ENCODE measurements at regions not wholly inside any gene's neighbourhood (a gene's known extent, or its start where the extent isn't known, plus 50 kb on each side); places are given as distances from the start of the nearest gene placed in this dataset.
"Not testable (repeated sequence)": the region's sequence is repeated elsewhere in the genome, so short reads cannot be mapped to it uniquely, and the experiment has no call there.

DNA sequence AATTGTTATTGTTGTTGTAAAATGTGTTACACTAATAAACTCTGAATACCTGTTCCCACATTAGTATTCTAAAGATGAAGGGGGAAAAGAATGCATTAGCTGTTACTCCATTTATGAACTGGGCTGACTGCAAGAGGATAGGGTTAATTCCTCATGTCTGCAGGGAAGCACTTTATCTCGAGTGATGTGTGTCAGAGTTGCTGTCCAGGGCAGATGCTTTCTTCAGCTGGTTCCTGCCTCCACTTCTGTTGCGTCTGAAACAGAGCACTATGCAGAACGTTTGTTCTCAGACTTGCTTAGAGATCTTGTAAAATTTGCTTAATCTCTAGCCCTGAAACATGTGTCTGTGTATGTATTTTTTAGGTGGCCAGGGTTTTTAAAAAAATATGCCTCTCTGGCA, 318.8 kb downstream of the SPRY2 start:
- DNase-seq, result no peak

DNA sequence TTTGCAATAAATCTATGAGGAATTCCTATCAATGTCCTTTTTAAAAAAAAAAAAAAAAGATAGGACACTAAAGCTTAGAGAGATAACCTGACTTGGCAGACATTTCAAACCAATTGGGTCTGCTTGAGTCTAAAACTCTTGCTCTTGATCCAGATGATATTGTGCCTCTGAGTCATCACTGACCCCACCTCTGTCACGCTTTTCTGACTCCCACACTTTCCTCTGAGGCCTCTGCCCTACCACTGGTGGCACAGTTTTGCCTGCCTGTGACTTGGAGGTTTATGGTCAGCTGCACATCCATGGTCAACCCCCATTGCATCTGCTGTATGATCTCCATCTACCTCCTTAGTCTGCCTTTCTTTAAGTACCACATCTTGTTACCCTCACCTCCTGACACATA, 328.7 kb downstream of the SPRY2 start:
- DNase-seq, result no peak

DNA sequence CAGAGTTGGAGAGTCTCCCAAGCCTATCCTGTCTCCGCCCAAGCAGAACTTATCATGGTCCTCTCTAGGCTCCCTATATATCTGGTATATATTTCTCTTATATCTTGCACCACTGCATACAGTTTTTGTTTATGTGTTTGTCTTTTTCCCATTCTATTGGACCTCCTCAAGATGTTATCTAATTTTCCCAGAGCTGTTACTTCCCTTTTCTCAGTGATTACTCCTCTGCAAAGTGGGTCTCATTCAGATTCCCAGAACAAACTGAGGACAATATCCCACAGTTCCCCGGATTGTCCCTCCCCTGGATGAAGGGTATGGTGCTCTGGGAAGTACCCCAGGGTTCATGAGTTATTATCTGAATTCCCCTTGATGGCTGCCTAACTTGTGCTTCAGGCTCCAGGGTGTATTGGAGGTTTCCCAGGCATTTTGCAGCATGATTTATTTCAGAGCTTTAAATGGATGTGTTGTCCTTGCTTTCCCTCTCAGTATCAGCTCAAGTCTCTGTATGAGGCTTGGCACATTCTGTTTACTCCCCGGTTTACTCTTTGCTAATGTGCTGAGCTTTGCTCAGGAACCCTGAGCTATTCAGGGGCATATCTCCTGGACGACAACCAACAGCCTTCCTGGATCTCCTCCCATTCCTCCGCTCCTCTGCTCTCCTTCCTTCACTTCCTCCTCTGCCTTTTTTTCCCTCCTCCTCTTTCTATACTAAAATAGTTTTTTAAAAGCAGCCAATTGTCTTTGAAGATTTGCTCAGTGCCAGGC, 329.3 kb downstream of the SPRY2 start:
- no peak for DNase-seq

GRCh38 chr13:80010846-80011245, 330.1 kb downstream of the SPRY2 start:
- no peak for DNase-seq

DNA sequence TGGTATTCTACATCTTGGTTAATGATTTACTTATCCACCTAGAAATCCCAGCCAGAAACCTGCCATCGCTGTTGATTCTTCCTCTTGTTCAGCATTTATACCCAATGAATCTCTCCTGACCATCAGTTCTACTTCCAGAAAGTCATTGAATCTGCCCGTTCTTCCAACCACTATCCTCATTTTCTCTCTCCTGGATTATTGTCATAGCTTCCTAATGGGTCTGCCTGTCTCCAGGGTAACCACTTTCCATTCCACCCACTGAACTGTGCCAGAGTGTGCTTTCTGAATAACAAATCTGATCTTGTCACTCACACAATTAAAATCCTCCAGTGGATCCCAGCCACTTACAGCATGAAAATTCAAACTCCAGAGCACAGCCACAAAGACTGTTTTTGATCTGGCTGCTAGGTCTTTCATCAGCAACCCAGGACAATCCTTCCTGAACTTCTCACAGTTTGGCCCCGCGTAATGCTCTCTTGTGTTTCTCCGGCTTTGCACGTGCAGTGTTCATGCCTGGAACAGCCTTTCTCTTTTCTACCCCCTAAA, 330.6 kb downstream of the SPRY2 start:
- no peak for DNase-seq

GRCh38 chr13:80009760-80010159, 331.2 kb downstream of the SPRY2 start:
- DNase-seq, result no peak

DNA sequence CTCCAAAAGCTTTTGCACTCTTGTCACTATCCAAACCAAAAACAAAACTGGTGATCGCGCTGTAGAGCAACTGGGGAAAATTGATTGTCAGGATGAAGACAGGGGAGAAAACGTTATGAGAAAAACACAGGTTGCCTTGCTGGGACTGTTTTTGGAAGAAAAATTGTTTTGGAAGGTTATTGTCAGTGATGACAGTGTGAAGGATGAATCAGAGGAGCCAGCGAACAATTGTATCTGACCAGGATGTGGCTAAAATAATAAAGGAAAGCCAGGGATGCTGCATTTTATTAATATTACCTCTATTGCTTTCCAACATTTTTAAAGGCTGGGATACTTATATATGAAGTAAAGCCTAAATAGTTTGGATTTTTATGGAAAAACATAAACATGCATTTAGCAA, 334.0 kb downstream of the SPRY2 start:
- DNase-seq, result no peak

GRCh38 chr13:80001510-80001842, 339.4 kb downstream of the SPRY2 start:
- DNase-seq, result no peak

GRCh38 chr13:80000684-80001509, 340.0 kb downstream of the SPRY2 start:
- no peak for DNase-seq

DNA sequence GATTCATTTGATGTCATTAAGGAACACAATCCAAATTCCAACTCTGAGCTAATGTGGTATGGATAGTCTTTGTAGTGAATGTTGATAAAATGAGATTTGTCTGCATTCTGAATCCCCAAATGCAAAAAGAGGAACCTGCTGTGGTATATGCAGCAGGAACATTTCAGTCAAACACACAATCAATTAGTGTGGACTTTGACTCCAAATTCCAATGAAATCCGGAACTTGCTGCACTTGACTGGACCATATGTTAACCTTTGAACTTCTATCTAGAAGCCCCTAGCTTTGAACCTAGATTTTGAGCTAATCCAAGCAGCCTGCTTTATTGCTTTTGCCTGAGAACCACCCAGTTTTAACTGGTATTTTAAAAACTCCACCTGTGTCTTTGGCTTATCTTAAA, 341.3 kb downstream of the SPRY2 start:
- DNase-seq, result no peak

DNA sequence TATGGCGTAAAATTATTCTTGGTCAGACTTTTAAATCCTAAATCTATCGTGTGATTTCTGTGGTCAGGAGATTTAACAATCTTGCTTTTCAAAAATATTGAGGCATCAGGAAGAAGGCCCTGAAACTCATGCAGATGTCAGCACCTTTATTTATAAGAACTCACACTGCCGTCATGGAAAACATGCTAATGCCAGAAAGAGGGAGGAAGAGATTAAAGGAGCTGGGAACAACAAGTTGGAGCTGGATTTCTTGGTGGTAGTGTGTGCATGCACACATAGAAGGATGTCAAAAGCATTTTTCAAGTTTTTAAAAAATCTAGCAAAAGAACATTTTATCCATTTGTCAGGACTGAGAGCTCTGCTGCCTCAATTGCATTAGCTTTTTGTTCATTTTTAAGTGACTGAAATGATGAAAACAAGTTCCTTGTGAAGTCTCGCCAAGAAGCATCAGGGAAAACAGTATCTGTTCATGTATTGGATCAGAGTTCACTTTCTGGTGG, 342.5 kb downstream of the SPRY2 start:
- no peak for DNase-seq

GRCh38 chr13:79997244-79997643, 343.7 kb downstream of the SPRY2 start:
- no peak for DNase-seq

- DNase-seq, result no peak
Observed at GRCh38 chr13:79995334-79995733, 345.6 kb downstream of the SPRY2 start.

GRCh38 chr13:79992111-79992510, 348.8 kb downstream of the SPRY2 start:
- no peak for DNase-seq

DNA sequence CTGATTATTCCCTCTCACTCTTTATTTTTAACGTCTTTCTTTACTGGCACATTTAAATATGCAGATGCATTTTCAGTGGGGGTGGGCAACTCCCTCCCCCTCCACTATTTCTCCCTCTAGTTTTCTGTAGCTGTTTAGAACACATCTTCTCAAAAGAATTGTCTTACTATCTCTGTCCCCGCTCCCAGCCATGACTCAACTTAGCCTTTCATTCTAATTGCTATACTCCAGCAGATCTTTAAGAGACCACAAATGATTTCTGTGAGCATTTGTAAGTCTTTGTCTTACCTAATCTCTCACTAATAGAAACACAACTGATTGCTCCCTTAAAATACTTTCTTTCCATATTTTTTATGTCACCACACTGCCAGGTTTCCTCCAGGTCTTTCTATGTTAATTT, 350.9 kb downstream of the SPRY2 start:
- no peak for DNase-seq

- DNase-seq, result no peak
Observed at GRCh38 chr13:79989217-79989661, 351.7 kb downstream of the SPRY2 start.

GRCh38 chr13:79988573-79988972, 352.4 kb downstream of the SPRY2 start:
- DNase-seq, result no peak

DNA sequence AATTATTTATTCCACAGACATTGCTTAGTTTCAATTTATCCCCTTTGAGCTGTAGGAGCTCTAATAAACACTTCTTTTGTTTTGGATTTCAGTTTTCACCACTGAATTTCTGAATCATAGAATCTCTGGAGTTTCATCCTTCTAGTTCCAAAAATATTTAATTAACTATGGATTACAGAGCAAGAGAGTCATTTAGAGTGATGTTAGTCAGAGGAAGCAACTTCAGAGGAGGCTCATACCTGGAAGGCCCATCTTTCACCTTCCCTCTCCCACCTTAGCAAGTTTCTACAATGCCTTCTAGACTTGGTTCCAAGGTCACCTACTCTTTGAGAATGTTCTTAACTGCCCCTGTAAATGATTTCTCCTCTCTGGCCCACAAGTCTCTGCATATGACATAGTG, 353.2 kb downstream of the SPRY2 start:
- DNase-seq, result no peak

- DNase-seq, result no peak
Observed at GRCh38 chr13:79987323-79987722, 353.6 kb downstream of the SPRY2 start.

- no peak for DNase-seq
Observed at GRCh38 chr13:79986890-79987289, 354.0 kb downstream of the SPRY2 start.

DNA sequence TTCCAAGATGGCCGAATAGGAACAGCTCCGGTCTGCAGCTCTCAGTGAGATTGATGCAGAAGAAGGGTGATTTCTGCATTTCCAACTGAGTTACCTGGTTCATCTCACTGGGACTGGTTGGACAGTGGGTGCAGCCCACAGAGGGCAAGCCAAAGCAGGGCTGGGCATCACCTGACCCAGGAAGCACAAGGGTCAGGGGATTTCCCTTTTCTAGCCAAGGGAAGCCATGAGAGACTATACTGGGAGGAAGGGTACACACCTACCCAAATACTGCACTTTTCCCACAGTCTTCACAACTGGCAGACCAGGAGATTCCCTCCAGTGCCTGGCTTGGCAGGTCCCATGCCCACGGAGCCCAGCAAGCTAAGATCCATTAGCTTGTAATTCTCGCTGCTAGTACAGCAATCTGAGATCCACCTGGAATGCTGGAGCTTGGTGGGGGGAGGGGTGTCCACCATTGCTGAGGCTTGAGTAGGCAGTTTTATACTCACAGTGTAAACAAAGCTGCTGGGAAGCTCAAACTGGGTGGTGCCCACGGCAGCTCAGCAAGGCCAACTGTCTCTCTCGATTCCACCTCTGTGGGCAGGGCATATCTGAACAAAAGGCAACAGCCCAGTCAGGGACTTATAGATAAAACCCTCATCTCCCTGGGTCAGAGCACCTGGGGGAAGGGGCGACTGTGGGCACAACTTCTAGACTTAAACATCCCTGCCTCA, 365.8 kb downstream of the SPRY2 start:
- not testable (repeated sequence) for DNase-seq

DNA sequence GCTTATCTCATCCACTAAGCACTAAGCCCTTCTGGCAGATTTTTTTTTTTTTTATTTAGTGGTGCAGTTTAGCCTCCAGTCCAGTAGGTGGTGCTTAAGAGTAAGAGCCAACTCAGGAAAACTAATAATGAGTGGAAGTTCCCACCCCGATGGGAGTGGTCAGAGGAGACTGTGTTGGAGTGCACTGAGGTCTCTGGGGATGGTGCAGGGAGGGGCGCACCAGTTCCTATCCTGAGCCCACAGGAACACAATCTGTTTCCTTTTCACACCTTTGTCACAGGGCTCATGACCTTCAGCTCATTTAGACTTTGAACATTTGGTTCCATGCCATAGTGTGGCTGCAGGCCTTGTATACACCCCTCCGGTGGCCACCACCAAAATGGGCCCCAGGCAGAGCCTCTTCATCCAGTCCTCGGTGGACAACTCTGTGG, 367.4 kb downstream of the SPRY2 start:
- no peak for DNase-seq

DNA sequence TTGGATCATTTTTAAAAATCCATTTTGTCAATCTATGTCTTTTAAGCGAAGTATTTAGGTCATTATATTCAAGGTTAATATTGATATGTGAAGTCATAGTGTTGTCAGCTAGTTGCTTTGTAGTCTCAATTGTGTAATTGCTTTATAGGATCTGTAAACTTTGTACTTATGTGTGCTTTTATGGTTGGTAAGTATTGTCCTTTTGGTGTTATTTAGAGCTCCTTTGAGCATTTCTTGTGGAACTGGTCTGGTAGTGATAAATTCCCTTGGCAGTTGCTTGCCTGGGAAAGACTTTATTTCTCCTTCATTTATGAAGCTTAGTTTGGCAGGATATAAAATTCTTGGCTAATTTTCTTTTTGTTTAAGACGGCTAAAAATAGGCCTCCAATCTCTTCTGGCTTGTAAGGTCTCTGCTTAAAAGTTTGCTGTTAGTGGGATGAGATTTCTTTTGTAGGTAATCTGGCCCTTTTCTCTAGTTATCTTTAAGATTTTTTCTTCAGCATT, 368.8 kb downstream of the SPRY2 start:
- no peak for DNase-seq
